PC-3 (cell line): ENCODE measurements at regions not wholly inside any gene's neighbourhood (a gene's known extent, or its start where the extent isn't known, plus 50 kb on each side); places are given as distances from the start of the nearest gene placed in this dataset.

Source experiments
- ATAC-seq: fragments of 200-7000 bp; cut with Tn5 transposase; 2 replicates; pipeline ENCODE4 v1.9.1; 2020; ENCODE audit warnings: mild to moderate bottlenecking, moderate library complexity
- BruUV-seq: library from RNA; stranded (reverse); fragments of 400-500 nt; replicated peaks from 2 replicates; lab custom pipeline; 2021; lab: Mats Ljungman, UMichigan
- CTCF ChIA-PET: fragments of 300-600 bp; sonication (Branson Sonifier 250); formaldehyde crosslinking; loops from one replicate; lab custom pipeline; 2022; ENCODE audit warnings: antibody characterized with exemption; lab: Charles Lee
- POLR2A ChIA-PET: fragments of 300-600 bp; sonication (Branson Sonifier 250); formaldehyde crosslinking; loops from one replicate; lab custom pipeline; 2022; ENCODE audit warnings: antibody characterized with exemption; ENCODE audit not compliant: unreplicated experiment; lab: Charles Lee
- DNase-seq: peaks from one replicate; pipeline ENCODE4 v3.0.0-alpha.2; 2015
- H2AFZ ChIP-seq: fragments of 300-600 bp; sonication (generic); 2 replicates; pipeline ENCODE4 v1.6.0; 2016; ENCODE audit warnings: antibody characterized with exemption, low read length
- H3F3A ChIP-seq: fragments of 300-600 bp; sonication (generic); one replicate; pipeline ENCODE4 v1.6.0; 2017; ENCODE audit warnings: antibody characterized with exemption, low read length, control low read depth, mild to moderate bottlenecking; ENCODE audit not compliant: unreplicated experiment
- H3K27ac ChIP-seq: fragments of 300-600 bp; sonication (generic); 2 replicates; pipeline ENCODE4 v1.5.1; 2016; ENCODE audit warnings: mild to moderate bottlenecking, low read length
- H3K27me3 ChIP-seq: fragments of 300-600 bp; sonication (generic); 2 replicates; pipeline ENCODE4 v1.6.1; 2016; ENCODE audit warnings: low read length, mixed read lengths
- H3K36me3 ChIP-seq: fragments of 300-600 bp; sonication (generic); 2 replicates; pipeline ENCODE4 v1.6.1; 2016; ENCODE audit warnings: low read depth, mixed run types, low read length, mixed read lengths
- H3K4me1 ChIP-seq: fragments of 300-600 bp; sonication (generic); 2 replicates; pipeline ENCODE4 v1.5.1; 2016; ENCODE audit warnings: low read length; ENCODE audit not compliant: insufficient read depth
- H3K4me2 ChIP-seq: fragments of 300-600 bp; sonication (generic); 2 replicates; pipeline ENCODE4 v1.6.0; 2016; ENCODE audit warnings: low read length
- H3K4me3 ChIP-seq: fragments of 300-600 bp; sonication (generic); 2 replicates; pipeline ENCODE4 v1.5.1; 2016; ENCODE audit warnings: mild to moderate bottlenecking, low read length, mixed read lengths
- H3K79me2 ChIP-seq: fragments of 300-600 bp; sonication (generic); 2 replicates; pipeline ENCODE4 v1.6.1; 2017; ENCODE audit warnings: low read length, mixed read lengths
- H3K9ac ChIP-seq: fragments of 300-600 bp; sonication (generic); 2 replicates; pipeline ENCODE4 v1.6.0; 2016; ENCODE audit warnings: mild to moderate bottlenecking, low read length
- H3K9me2 ChIP-seq: fragments of 300-600 bp; sonication (generic); replicated peaks from 2 replicates; pipeline ENCODE4 v1.6.1; 2016; ENCODE audit warnings: mixed run types, low read length, mixed read lengths
- H3K9me3 ChIP-seq: fragments of 300-600 bp; sonication (generic); 2 replicates; pipeline ENCODE4 v1.6.1; 2016; ENCODE audit warnings: low read length, mixed read lengths
- H4K20me1 ChIP-seq: fragments of 300-600 bp; sonication (generic); 2 replicates; pipeline ENCODE4 v1.6.1; 2016; ENCODE audit warnings: low read length, mixed read lengths
- EZH2 ChIP-seq: fragments of 300-600 bp; sonication (generic); IDR thresholded peaks from one replicate; pipeline ENCODE4 v1.6.1; 2017; ENCODE audit warnings: antibody characterized with exemption, mild to moderate bottlenecking, low read length; ENCODE audit not compliant: unreplicated experiment
- EZH2phosphoT487 ChIP-seq: fragments of 300-600 bp; sonication (generic); IDR thresholded peaks from 2 replicates; pipeline ENCODE4 v1.6.1; 2018; ENCODE audit warnings: mild to moderate bottlenecking, antibody characterized with exemption, low read length, borderline replicate concordance
- intact Hi-C: fragments of 100-400 bp; cut with micrococcal nuclease; formaldehyde crosslinking; loops from 2 replicates; pipeline ENCODE4 v1.9.0; 2023
- TF ChIP-seq, protein P1 (sequence below): fragments of 300-600 bp; sonication (generic); conservative IDR thresholded peaks from 2 replicates; pipeline ENCODE4 v1.5.1; 2017; ENCODE audit warnings: antibody characterized with exemption, low read depth, mild to moderate bottlenecking, low read length

DNA sequence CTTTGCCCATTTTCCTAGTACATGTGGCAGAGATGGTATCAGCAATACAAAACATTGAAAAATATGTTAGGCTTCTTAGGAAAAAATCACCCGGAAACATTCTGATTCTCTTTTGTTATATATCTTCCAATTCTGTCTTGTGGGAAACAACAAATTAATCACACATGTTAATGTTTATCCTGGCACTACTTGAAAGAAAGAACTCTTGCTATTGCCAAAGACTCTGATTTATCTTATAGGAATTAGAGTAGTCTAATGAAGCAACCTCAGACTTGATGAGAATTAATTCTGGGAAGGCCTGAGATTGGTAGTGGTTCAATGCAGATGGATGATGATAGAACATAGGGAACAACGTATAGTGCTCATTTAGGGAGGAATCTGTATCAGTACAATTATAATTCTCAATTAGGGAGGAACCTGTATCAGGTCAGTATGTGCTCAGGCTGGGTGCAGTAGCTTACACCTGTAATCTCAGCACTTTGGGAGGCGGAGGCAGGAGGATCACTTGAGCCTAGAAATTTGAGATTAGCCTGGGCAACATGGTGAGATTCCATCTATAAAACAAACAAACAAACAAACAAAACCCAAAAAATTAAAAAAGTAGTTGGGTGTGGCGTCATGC is 50.7 kb downstream of the TAS2R16 start:
- no peak for DNase-seq
- no peaks in the 10 kb centered on the region for H3F3A ChIP-seq
- no peak overlapping the region for H3K9ac ChIP-seq
- H3K27me3 ChIP-seq, result no peaks in the 10 kb centered on the region
- no peaks in the 10 kb centered on the region for H3K4me1 ChIP-seq
- BruUV-seq, result no TSS peak
- TF ChIP-seq, protein P1, sequence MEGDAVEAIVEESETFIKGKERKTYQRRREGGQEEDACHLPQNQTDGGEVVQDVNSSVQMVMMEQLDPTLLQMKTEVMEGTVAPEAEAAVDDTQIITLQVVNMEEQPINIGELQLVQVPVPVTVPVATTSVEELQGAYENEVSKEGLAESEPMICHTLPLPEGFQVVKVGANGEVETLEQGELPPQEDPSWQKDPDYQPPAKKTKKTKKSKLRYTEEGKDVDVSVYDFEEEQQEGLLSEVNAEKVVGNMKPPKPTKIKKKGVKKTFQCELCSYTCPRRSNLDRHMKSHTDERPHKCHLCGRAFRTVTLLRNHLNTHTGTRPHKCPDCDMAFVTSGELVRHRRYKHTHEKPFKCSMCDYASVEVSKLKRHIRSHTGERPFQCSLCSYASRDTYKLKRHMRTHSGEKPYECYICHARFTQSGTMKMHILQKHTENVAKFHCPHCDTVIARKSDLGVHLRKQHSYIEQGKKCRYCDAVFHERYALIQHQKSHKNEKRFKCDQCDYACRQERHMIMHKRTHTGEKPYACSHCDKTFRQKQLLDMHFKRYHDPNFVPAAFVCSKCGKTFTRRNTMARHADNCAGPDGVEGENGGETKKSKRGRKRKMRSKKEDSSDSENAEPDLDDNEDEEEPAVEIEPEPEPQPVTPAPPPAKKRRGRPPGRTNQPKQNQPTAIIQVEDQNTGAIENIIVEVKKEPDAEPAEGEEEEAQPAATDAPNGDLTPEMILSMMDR, result no peak
- TF ChIP-seq EZH2phosphoT487 (no peak), EZH2 (no peak)
- no peaks in the 10 kb centered on the region for H3K79me2 ChIP-seq
- H4K20me1 ChIP-seq, result no peaks in the 10 kb centered on the region
- H3K4me2 ChIP-seq, result no peak overlapping the region
- H3K36me3 ChIP-seq, result no peaks in the 10 kb centered on the region
- no peak overlapping the region for H3K4me3 ChIP-seq
- H2AFZ ChIP-seq, result no peak overlapping the region
- ChIA-PET POLR2A (no interaction called here), CTCF (interaction anchor here (0.6 kb wide), 1 partner anchor 126 kb away, joined by 3 read pairs; no protein-coding TSS in a partner anchor)
- H3K27ac ChIP-seq, result no peak overlapping the region
- intact Hi-C loops, result no loop called here
- H3K9me3 ChIP-seq, result no peaks in the 10 kb centered on the region
- H3K9me2 ChIP-seq, result no peaks in the 10 kb centered on the region
- ATAC-seq, result no peak

DNA sequence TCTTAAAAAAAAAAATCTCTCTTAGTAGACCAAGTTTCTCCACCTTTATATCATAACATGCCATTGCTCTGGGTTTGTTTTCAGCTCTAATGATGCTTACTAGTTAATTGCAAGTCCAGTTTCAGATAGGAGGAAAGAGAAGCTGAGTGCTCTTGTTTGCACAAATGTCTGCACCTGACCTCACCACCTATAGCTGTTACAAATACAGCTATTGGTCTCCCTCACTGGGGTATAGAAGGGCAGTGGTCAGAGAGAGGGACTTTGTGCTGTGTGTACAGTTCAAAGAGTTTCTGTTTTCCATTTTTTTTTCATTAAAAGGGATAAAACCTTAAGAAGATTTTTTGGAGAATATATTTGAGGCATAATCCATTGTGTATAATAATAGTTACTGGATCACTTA is 52.7 kb downstream of the TAS2R16 start:
- no peak overlapping the region for H3K4me3 ChIP-seq
- CTCF ChIA-PET, result no interaction called here
- H3K4me2 ChIP-seq, result no peak overlapping the region
- H4K20me1 ChIP-seq, result no peaks in the 10 kb centered on the region
- no peak overlapping the region for H3K27ac ChIP-seq
- H3K36me3 ChIP-seq, result no peaks in the 10 kb centered on the region
- DNase-seq (no peak), ATAC-seq (no peak)
- intact Hi-C loops, result no loop called here
- no peaks in the 10 kb centered on the region for H3K4me1 ChIP-seq
- TF ChIP-seq, protein P1, result no peak
- TF ChIP-seq EZH2, result no peak
- no peak for TF ChIP-seq EZH2phosphoT487
- no peak overlapping the region for H3K9ac ChIP-seq
- no peaks in the 10 kb centered on the region for H3K9me2 ChIP-seq
- POLR2A ChIA-PET, result no interaction called here
- H2AFZ ChIP-seq, result no peak overlapping the region
- H3K27me3 ChIP-seq, result no peaks in the 10 kb centered on the region
- no peaks in the 10 kb centered on the region for H3K9me3 ChIP-seq
- no peaks in the 10 kb centered on the region for H3K79me2 ChIP-seq
- no TSS peak for BruUV-seq
- H3F3A ChIP-seq, result no peaks in the 10 kb centered on the region

DNA sequence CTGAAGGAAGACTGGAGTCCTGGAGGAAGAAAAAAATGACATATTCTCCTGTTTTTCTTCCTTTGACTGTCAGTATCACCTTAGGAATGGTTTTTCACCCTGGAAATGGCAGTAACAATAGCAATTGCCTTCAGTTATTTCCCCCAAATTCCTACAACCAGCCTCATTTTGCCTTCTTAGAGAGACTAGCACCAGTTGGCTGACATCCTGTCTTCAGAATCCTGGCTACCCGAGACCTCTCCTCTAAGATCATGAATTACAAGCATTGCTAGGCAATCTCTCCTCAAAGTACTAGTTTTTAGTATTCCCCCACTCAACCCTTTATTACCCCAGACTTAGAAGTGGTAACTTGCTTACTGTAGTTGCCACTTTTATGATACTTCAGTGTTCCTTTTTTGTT is 53.4 kb downstream of the TAS2R16 start:
- no peak overlapping the region for H3K4me2 ChIP-seq
- H3K79me2 ChIP-seq, result no peaks in the 10 kb centered on the region
- no peaks in the 10 kb centered on the region for H4K20me1 ChIP-seq
- H3K4me3 ChIP-seq, result no peak overlapping the region
- no TSS peak for BruUV-seq
- H3K9me2 ChIP-seq, result no peaks in the 10 kb centered on the region
- no peak for ATAC-seq
- DNase-seq, result no peak
- intact Hi-C loops, result no loop called here
- H3K9ac ChIP-seq, result no peak overlapping the region
- H3F3A ChIP-seq, result no peaks in the 10 kb centered on the region
- TF ChIP-seq EZH2, result no peak
- no peaks in the 10 kb centered on the region for H3K4me1 ChIP-seq
- ChIA-PET CTCF (no interaction called here), POLR2A (no interaction called here)
- no peaks in the 10 kb centered on the region for H3K27me3 ChIP-seq
- H3K9me3 ChIP-seq, result no peaks in the 10 kb centered on the region
- no peaks in the 10 kb centered on the region for H3K36me3 ChIP-seq
- no peak overlapping the region for H3K27ac ChIP-seq
- no peak overlapping the region for H2AFZ ChIP-seq
